ENCODE measurements at regions not wholly inside any gene's neighbourhood (a gene's known extent, or its start where the extent isn't known, plus 50 kb on each side); places are given as distances from the start of the nearest gene placed in this dataset.
"Not testable (repeated sequence)": the region's sequence is repeated elsewhere in the genome, so short reads cannot be mapped to it uniquely, and the experiment has no call there.

DNA sequence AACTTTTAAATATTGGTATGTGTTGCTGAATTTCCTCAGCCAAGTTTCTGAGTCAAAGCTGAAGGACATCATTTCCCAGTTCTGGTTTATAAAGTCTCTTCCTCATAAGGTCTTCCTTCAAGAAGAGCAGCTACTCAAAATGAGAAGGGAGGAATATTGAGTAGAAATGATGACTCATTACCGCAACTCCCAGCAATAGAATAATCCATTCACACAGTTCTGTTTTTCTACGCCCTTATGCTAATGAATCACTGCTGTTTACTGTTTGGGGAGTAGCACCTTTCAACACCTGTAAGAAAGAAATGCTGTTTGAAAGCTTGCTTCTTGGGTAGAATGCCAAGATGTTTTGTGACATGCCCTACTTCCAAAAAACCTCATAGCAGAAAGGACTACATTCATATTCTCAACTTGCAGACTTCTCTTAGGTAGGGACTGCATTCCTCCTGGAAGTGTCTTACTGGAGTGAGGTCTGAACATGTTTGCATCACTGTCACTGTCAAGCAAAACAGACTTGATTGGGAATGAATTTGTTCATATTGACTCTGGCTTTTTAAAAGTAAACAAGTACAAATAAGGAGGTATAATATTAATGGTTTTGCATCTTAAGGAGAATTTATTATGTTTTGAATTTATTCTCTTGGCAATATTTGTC is 147.2 kb upstream of the BANK1 start:
- Histone ChIP-seq H4K20me1 (ENCODE audit: low read length) (no peaks in the 10 kb centered on the region), H3K36me3 (ENCODE audit: low read depth, low read length) (no peaks in the 10 kb centered on the region), H3K9ac (ENCODE audit: low read length) (no peak overlapping the region), H3K79me2 (ENCODE audit: low read length) (no peaks in the 10 kb centered on the region), H3K27ac (ENCODE audit: low read length) (no peak overlapping the region), H3K9me3 (ENCODE audit: low read length) (no peaks in the 10 kb centered on the region), H3K27me3 (ENCODE audit: low read length) (no peaks in the 10 kb centered on the region), H3K9me2 (replicated peaks; ENCODE audit: low read length) (no peaks in the 10 kb centered on the region), H3K4me1 (ENCODE audit: insufficient read depth, low read length) (no peaks in the 10 kb centered on the region), H2AFZ (ENCODE audit: low read length) (no peak overlapping the region), H3F3A (ENCODE audit: low read length, unreplicated experiment) (no peaks in the 10 kb centered on the region), H3K4me3 (ENCODE audit: low read length) (no peak overlapping the region), H3K4me2 (ENCODE audit: low read length) (no peak overlapping the region)
- no TSS peak for BruUV-seq (replicated peaks)
- ATAC-seq, result no peak
- ChIA-PET POLR2A (ENCODE audit: unreplicated experiment) (interaction anchor here (0.5 kb wide), 1 partner anchor 1603 kb away, joined by 5 read pairs; no protein-coding TSS in a partner anchor), CTCF (no interaction called here)
- TF ChIP-seq EZH2phosphoT487 (IDR thresholded peaks at IDR 0.05; ENCODE audit: borderline replicate concordance, low read length) (no peak), EZH2 (IDR thresholded peaks at IDR 0.05; ENCODE audit: low read length, unreplicated experiment) (no peak)
- TF ChIP-seq, protein P1, sequence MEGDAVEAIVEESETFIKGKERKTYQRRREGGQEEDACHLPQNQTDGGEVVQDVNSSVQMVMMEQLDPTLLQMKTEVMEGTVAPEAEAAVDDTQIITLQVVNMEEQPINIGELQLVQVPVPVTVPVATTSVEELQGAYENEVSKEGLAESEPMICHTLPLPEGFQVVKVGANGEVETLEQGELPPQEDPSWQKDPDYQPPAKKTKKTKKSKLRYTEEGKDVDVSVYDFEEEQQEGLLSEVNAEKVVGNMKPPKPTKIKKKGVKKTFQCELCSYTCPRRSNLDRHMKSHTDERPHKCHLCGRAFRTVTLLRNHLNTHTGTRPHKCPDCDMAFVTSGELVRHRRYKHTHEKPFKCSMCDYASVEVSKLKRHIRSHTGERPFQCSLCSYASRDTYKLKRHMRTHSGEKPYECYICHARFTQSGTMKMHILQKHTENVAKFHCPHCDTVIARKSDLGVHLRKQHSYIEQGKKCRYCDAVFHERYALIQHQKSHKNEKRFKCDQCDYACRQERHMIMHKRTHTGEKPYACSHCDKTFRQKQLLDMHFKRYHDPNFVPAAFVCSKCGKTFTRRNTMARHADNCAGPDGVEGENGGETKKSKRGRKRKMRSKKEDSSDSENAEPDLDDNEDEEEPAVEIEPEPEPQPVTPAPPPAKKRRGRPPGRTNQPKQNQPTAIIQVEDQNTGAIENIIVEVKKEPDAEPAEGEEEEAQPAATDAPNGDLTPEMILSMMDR (conservative IDR thresholded peaks at IDR 0.05; ENCODE audit: low read depth, low read length), result no peak
- DNase-seq, result peak; percentile 26
- intact Hi-C loops (cut with micrococcal nuclease), result no loop called here

- CTCF ChIA-PET; H3K27me3 ChIP-seq (ENCODE audit: low read length); H3K79me2 ChIP-seq (ENCODE audit: low read length); H3K4me2 ChIP-seq (ENCODE audit: low read length); BruUV-seq (replicated peaks); H3K9me2 ChIP-seq (replicated peaks; ENCODE audit: low read length); H3K27ac ChIP-seq (ENCODE audit: low read length); H3K36me3 ChIP-seq (ENCODE audit: low read depth, low read length); POLR2A ChIA-PET (ENCODE audit: unreplicated experiment); H2AFZ ChIP-seq (ENCODE audit: low read length); H3K9ac ChIP-seq (ENCODE audit: low read length); H3K4me3 ChIP-seq (ENCODE audit: low read length); DNase-seq; H4K20me1 ChIP-seq (ENCODE audit: low read length); H3F3A ChIP-seq (ENCODE audit: low read length, unreplicated experiment); H3K4me1 ChIP-seq (ENCODE audit: insufficient read depth, low read length); ATAC-seq; H3K9me3 ChIP-seq (ENCODE audit: low read length); intact Hi-C loops (cut with micrococcal nuclease): not testable (repeated sequence)
Observed at GRCh38 chr4:101632766-101633165, 157.8 kb upstream of the BANK1 start.

- Histone ChIP-seq H3K9ac (ENCODE audit: low read length) (no peak overlapping the region), H4K20me1 (ENCODE audit: low read length) (no peaks in the 10 kb centered on the region), H3K9me3 (ENCODE audit: low read length) (no peaks in the 10 kb centered on the region), H3K4me1 (ENCODE audit: insufficient read depth, low read length) (no peaks in the 10 kb centered on the region), H3F3A (ENCODE audit: low read length, unreplicated experiment) (no peaks in the 10 kb centered on the region), H3K27ac (ENCODE audit: low read length) (no peak overlapping the region), H3K36me3 (ENCODE audit: low read depth, low read length) (no peaks in the 10 kb centered on the region), H3K79me2 (ENCODE audit: low read length) (no peaks in the 10 kb centered on the region), H3K4me3 (ENCODE audit: low read length) (no peak overlapping the region), H2AFZ (ENCODE audit: low read length) (no peak overlapping the region), H3K27me3 (ENCODE audit: low read length) (no peaks in the 10 kb centered on the region), H3K4me2 (ENCODE audit: low read length) (no peak overlapping the region), H3K9me2 (replicated peaks; ENCODE audit: low read length) (no peaks in the 10 kb centered on the region)
- TF ChIP-seq, protein P1 (conservative IDR thresholded peaks at IDR 0.05; ENCODE audit: low read depth, low read length), result no peak
- TF ChIP-seq EZH2phosphoT487 (IDR thresholded peaks at IDR 0.05; ENCODE audit: borderline replicate concordance, low read length), result no peak
- TF ChIP-seq EZH2 (IDR thresholded peaks at IDR 0.05; ENCODE audit: low read length, unreplicated experiment), result no peak
- POLR2A ChIA-PET (ENCODE audit: unreplicated experiment), result no interaction called here
- BruUV-seq (replicated peaks), result no TSS peak
- DNase-seq (no peak), ATAC-seq (no peak)
- CTCF ChIA-PET, result no interaction called here
- intact Hi-C loops (cut with micrococcal nuclease), result no loop called here
Observed at GRCh38 chr4:101630319-101630986, 160.1 kb upstream of the BANK1 start.

All from PC-3 (cell line).